H9 (cell line): ENCODE measurements at regions not wholly inside any gene's neighbourhood (a gene's known extent, or its start where the extent isn't known, plus 50 kb on each side); places are given as distances from the start of the nearest gene placed in this dataset.

Experiments
- DNase-seq: peaks from one replicate; pipeline ENCODE4 v3.0.0-alpha.2; 2017
- H2AFZ ChIP-seq: one replicate; pipeline ENCODE4 v1.6.1; 2013; ENCODE audit warnings: mild to moderate bottlenecking, low read length, control low read depth, moderate library complexity
- H2AK5ac ChIP-seq: 2 replicates; pipeline ENCODE4 v1.6.1; 2013; ENCODE audit warnings: low read length, control low read depth, mixed read lengths; ENCODE audit not compliant: insufficient read length
- H2BK120ac ChIP-seq: one replicate; pipeline ENCODE4 v1.6.1; 2013; ENCODE audit warnings: low read depth, mild to moderate bottlenecking, low read length, control low read depth, inconsistent platforms; ENCODE audit not compliant: poor library complexity, severe bottlenecking
- H2BK12ac ChIP-seq: 2 replicates; pipeline ENCODE4 v1.6.1; 2013; ENCODE audit warnings: low read length, control low read depth, mixed read lengths, low read depth; ENCODE audit not compliant: insufficient read length
- H2BK15ac ChIP-seq: 2 replicates; pipeline ENCODE4 v1.6.1; 2013; ENCODE audit warnings: low read depth, low read length, control low read depth
- H2BK20ac ChIP-seq: one replicate; pipeline ENCODE4 v1.6.1; 2013; ENCODE audit warnings: low read depth, mild to moderate bottlenecking, low read length, control low read depth, inconsistent platforms; ENCODE audit not compliant: poor library complexity, severe bottlenecking
- H2BK5ac ChIP-seq: 2 replicates; pipeline ENCODE4 v1.6.1; 2013; ENCODE audit warnings: low read length, control low read depth, mixed read lengths; ENCODE audit not compliant: insufficient read length
- H3K14ac ChIP-seq: 2 replicates; pipeline ENCODE4 v1.6.1; 2013; ENCODE audit warnings: low read length, control low read depth; ENCODE audit not compliant: insufficient read depth
- H3K18ac ChIP-seq: 2 replicates; pipeline ENCODE4 v1.6.1; 2013; ENCODE audit warnings: low read depth, mild to moderate bottlenecking, mixed read lengths, low read length, control low read depth; ENCODE audit not compliant: insufficient read length
- H3K23ac ChIP-seq: 2 replicates; pipeline ENCODE4 v1.6.1; 2013; ENCODE audit warnings: low read length, control low read depth, mixed read lengths, low read depth; ENCODE audit not compliant: insufficient read length
- H3K23me2 ChIP-seq: 2 replicates; pipeline ENCODE4 v1.6.1; 2013; ENCODE audit warnings: low read depth, mild to moderate bottlenecking, mixed read lengths, low read length, control low read depth; ENCODE audit not compliant: insufficient read length, poor library complexity, severe bottlenecking
- H3K27ac ChIP-seq: 2 replicates; pipeline ENCODE4 v1.5.1; 2013; ENCODE audit warnings: low read length, control low read depth, mixed read lengths, low read depth; ENCODE audit not compliant: insufficient read length
- H3K27me3 ChIP-seq: 2 replicates; pipeline ENCODE4 v1.6.1; 2013; ENCODE audit warnings: low read length, control low read depth, inconsistent platforms; ENCODE audit not compliant: insufficient read depth
- H3K4ac ChIP-seq: 2 replicates; pipeline ENCODE4 v1.6.1; 2013; ENCODE audit warnings: low read depth, mild to moderate bottlenecking, control low read depth, inconsistent platforms, low read length, moderate library complexity
- H3K4me1 ChIP-seq: 2 replicates; pipeline ENCODE4 v1.6.1; 2013; ENCODE audit warnings: low read length, control low read depth, inconsistent platforms; ENCODE audit not compliant: insufficient read depth
- H3K4me2 ChIP-seq: 2 replicates; pipeline ENCODE4 v1.6.1; 2013; ENCODE audit warnings: low read length, control low read depth, mixed read lengths; ENCODE audit not compliant: insufficient read length, insufficient read depth
- H3K56ac ChIP-seq: 2 replicates; pipeline ENCODE4 v1.6.1; 2013; ENCODE audit warnings: low read depth, mild to moderate bottlenecking, mixed read lengths, low read length, control low read depth; ENCODE audit not compliant: insufficient read length
- H3K79me1 ChIP-seq: 2 replicates; pipeline ENCODE4 v1.6.1; 2013; ENCODE audit warnings: low read depth, mild to moderate bottlenecking, moderate library complexity, low read length, control low read depth, inconsistent platforms; ENCODE audit not compliant: insufficient read depth, poor library complexity, severe bottlenecking
- H3K79me2 ChIP-seq: 2 replicates; pipeline ENCODE4 v1.6.1; 2013; ENCODE audit warnings: low read length, control low read depth, inconsistent platforms; ENCODE audit not compliant: insufficient read depth
- H3K9ac ChIP-seq: 2 replicates; pipeline ENCODE4 v1.6.1; 2013; ENCODE audit warnings: low read length, control low read depth, mixed read lengths; ENCODE audit not compliant: insufficient read length; ENCODE audit errors: extremely low read depth
- H3K9me3 ChIP-seq: one replicate; pipeline ENCODE4 v1.6.1; 2013; ENCODE audit warnings: low read depth, low read length, inconsistent platforms; ENCODE audit not compliant: control insufficient read depth
- H3T11ph ChIP-seq: one replicate; pipeline ENCODE4 v1.6.1; 2013; ENCODE audit warnings: mild to moderate bottlenecking, low read length, control low read depth, inconsistent platforms
- H4K20me1 ChIP-seq: one replicate; pipeline ENCODE4 v1.6.1; 2013; ENCODE audit not compliant: control insufficient read depth, insufficient read length, insufficient read depth
- H4K5ac ChIP-seq: 2 replicates; pipeline ENCODE4 v1.6.1; 2013; ENCODE audit warnings: low read depth, mild to moderate bottlenecking, mixed read lengths, low read length, control low read depth; ENCODE audit not compliant: insufficient read length
- H4K8ac ChIP-seq: replicated peaks from 2 replicates; pipeline ENCODE4 v1.6.1; 2013; ENCODE audit warnings: low read length, control low read depth, mixed read lengths, low read depth; ENCODE audit not compliant: insufficient read length
- H4K91ac ChIP-seq: 2 replicates; pipeline ENCODE4 v1.6.1; 2013; ENCODE audit warnings: low read depth, mild to moderate bottlenecking, moderate library complexity, mixed read lengths, low read length, control low read depth; ENCODE audit not compliant: insufficient read length
- H3K27ac Mint-ChIP-seq, 3 experiments: 2 replicates in 2 of 3; 3 replicates in 1 of 3; pipeline ENCODE4 v1.8.0; 2020 to 2021; ENCODE audit warnings: mixed read lengths in 3 of 3, mild to moderate bottlenecking in 1 of 3, moderate library complexity in 1 of 3
- H3K27me3 Mint-ChIP-seq: 2 replicates; pipeline ENCODE4 v1.8.0; 2021; ENCODE audit warnings: low read depth, mild to moderate bottlenecking, moderate library complexity, mixed read lengths
- H3K36me3 Mint-ChIP-seq, 3 experiments: 2 replicates in 2 of 3; 3 replicates in 1 of 3; pipeline ENCODE4 v1.8.0; 2020 to 2021; ENCODE audit warnings: low read depth in 3 of 3, mixed read lengths in 3 of 3; ENCODE audit not compliant: insufficient read depth in 1 of 3
- H3K4me1 Mint-ChIP-seq, 2 experiments: 2 replicates each; pipeline ENCODE4 v1.8.0; 2020; ENCODE audit warnings: mixed read lengths in 2 of 2
- H3K4me3 Mint-ChIP-seq, 2 experiments: 2 replicates in 1 of 2; 3 replicates in 1 of 2; pipeline ENCODE4 v1.8.0; 2020 to 2021; ENCODE audit warnings: mild to moderate bottlenecking in 2 of 2, mixed read lengths in 2 of 2, moderate library complexity in 1 of 2
- H3K9me3 Mint-ChIP-seq, 2 experiments: 2 replicates in 1 of 2; 3 replicates in 1 of 2; pipeline ENCODE4 v1.8.0; 2020; ENCODE audit warnings: mild to moderate bottlenecking in 2 of 2, mixed read lengths in 2 of 2, moderate library complexity in 1 of 2
- WGBS: extraction: QIAGEN DNeasy Blood & Tissue Kit; methylation state at CpG from one replicate; pipeline ENCODE4 v1.1.7; 2013; ENCODE audit warnings: missing lambda C conversion rate, low lambda C conversion rate, mixed read lengths; ENCODE audit not compliant: insufficient read length; ENCODE audit errors: extremely low coverage; 5-methylcytosine and 5-hydroxymethylcytosine counted together
- TF ChIP-seq, protein P1 (sequence below): fragments of 200-600 bp; sonication (generic); conservative IDR thresholded peaks from 3 replicates; pipeline ENCODE4 v1.8.0; 2021; ENCODE audit warnings: antibody characterized with exemption, mild to moderate bottlenecking

DNA sequence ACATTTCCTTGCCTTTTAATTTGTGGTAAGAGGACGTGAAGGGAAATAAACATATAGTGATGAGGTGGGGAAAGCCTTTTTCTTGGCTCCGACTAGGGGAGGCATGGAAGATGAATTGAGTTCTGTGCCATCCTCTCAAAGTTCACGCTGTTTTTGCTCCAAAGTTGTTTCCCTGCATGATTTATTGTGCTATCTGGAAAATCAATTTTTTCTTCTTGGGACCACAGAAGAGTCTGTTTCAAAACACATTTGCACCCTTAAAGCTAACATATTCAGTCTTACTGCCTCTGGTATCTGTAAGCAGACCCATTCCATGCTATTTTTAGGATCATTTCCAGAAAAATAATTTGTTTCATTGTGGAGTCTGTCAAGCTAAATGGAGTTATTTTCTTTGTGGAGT, 57.6 kb upstream of the KCNG1 start:
- H2BK15ac ChIP-seq = no peak overlapping the region
- Mint-ChIP-seq H3K4me1 (peaks cover 20 to 22% of the 10 kb centered on the region in 2 experiments), H3K27ac (no peak overlapping the region), H3K9me3 (no peaks in the 10 kb centered on the region), H3K27me3 (peaks cover 13% of the 10 kb centered on the region), H3K4me3 (no peak overlapping the region), H3K36me3 (no peaks in the 10 kb centered on the region)
- no peak overlapping the region for H2AK5ac ChIP-seq
- H3K79me1 ChIP-seq = no peaks in the 10 kb centered on the region
- no peaks in the 10 kb centered on the region for H3K79me2 ChIP-seq
- H3K27me3 ChIP-seq = no peaks in the 10 kb centered on the region
- no peak overlapping the region for H2BK20ac ChIP-seq
- no peak overlapping the region for H3K27ac ChIP-seq
- H3K4ac ChIP-seq = no peak overlapping the region
- no peak overlapping the region for H3K18ac ChIP-seq
- no peak overlapping the region for H2BK12ac ChIP-seq
- no peaks in the 10 kb centered on the region for H3K23me2 ChIP-seq
- no peak overlapping the region for H4K8ac ChIP-seq
- no peak overlapping the region for H2BK5ac ChIP-seq
- H2AFZ ChIP-seq = no peak overlapping the region
- no peak overlapping the region for H3K9ac ChIP-seq
- H3K56ac ChIP-seq = no peak overlapping the region
- H3K4me2 ChIP-seq = no peak overlapping the region
- no peak for DNase-seq
- no peaks in the 10 kb centered on the region for H3K9me3 ChIP-seq
- no peak overlapping the region for H2BK120ac ChIP-seq
- no peaks in the 10 kb centered on the region for H4K20me1 ChIP-seq
- no peak overlapping the region for H4K91ac ChIP-seq
- H3K14ac ChIP-seq = no peak overlapping the region
- no peak overlapping the region for H3K23ac ChIP-seq
- H4K5ac ChIP-seq = no peak overlapping the region
- H3T11ph ChIP-seq = no peak overlapping the region
- WGBS = no CpG with 5 or more reads among the region's 3 CpGs
- H3K4me1 ChIP-seq = no peaks in the 10 kb centered on the region; the same call in 1 of the 2 replicates
- TF ChIP-seq, protein P1, sequence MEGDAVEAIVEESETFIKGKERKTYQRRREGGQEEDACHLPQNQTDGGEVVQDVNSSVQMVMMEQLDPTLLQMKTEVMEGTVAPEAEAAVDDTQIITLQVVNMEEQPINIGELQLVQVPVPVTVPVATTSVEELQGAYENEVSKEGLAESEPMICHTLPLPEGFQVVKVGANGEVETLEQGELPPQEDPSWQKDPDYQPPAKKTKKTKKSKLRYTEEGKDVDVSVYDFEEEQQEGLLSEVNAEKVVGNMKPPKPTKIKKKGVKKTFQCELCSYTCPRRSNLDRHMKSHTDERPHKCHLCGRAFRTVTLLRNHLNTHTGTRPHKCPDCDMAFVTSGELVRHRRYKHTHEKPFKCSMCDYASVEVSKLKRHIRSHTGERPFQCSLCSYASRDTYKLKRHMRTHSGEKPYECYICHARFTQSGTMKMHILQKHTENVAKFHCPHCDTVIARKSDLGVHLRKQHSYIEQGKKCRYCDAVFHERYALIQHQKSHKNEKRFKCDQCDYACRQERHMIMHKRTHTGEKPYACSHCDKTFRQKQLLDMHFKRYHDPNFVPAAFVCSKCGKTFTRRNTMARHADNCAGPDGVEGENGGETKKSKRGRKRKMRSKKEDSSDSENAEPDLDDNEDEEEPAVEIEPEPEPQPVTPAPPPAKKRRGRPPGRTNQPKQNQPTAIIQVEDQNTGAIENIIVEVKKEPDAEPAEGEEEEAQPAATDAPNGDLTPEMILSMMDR = no peak
